ENCODE measurements at regions not wholly inside any gene's neighbourhood (a gene's known extent, or its start where the extent isn't known, plus 50 kb on each side); places are given as distances from the start of the nearest gene placed in this dataset.

GRCh38 chr10:29160150-29160617 lies 128.7 kb upstream of the LYZL1 start:
- H3K4me1 ChIP-seq (ENCODE audit: control insufficient read depth in 1 of 2, low read depth in 2 of 2), result peaks cover 0 to 8% of the 10 kb centered on the region in 2 donors
- no peaks in the 10 kb centered on the region for H3K36me3 ChIP-seq
- H3K9me3 ChIP-seq, result no peaks in the 10 kb centered on the region
- H3K27ac ChIP-seq, result no peak overlapping the region
- DNase-seq (ENCODE audit: low spot score) (no peak), ATAC-seq (ENCODE audit: insufficient number of reproducible peaks, low FRiP score, low read depth) (no peak)
- no peak overlapping the region for H3K4me3 ChIP-seq
- H3K27me3 ChIP-seq (replicated peaks; ENCODE audit: insufficient read depth), result no peaks in the 10 kb centered on the region
- TF ChIP-seq CTCF (IDR thresholded peaks at IDR 0.05), result no peak

GRCh38 chr10:29163746-29164145 lies 125.1 kb upstream of the LYZL1 start:
- Histone ChIP-seq H3K4me1 (ENCODE audit: control insufficient read depth in 1 of 2, low read depth in 2 of 2) (peaks cover 0 to 2% of the 10 kb centered on the region in 2 donors), H3K4me3 (no peak overlapping the region), H3K36me3 (no peaks in the 10 kb centered on the region), H3K27ac (no peak overlapping the region), H3K9me3 (no peaks in the 10 kb centered on the region), H3K27me3 (replicated peaks; ENCODE audit: insufficient read depth) (no peaks in the 10 kb centered on the region)
- ATAC-seq (ENCODE audit: insufficient number of reproducible peaks, low FRiP score, low read depth) (no peak), DNase-seq (ENCODE audit: low spot score) (no peak)
- no peak for TF ChIP-seq CTCF (IDR thresholded peaks at IDR 0.05)

GRCh38 chr10:29166713-29167112 lies 122.2 kb upstream of the LYZL1 start:
- Histone ChIP-seq H3K4me3 (no peak overlapping the region), H3K9me3 (peaks cover 8% of the 10 kb centered on the region), H3K36me3 (no peaks in the 10 kb centered on the region), H3K27ac (no peak overlapping the region), H3K4me1 (ENCODE audit: control insufficient read depth in 1 of 2, low read depth in 2 of 2) (no peaks in the 10 kb centered on the region), H3K27me3 (replicated peaks; ENCODE audit: insufficient read depth) (no peaks in the 10 kb centered on the region)
- no peak for TF ChIP-seq CTCF (IDR thresholded peaks at IDR 0.05)
- ATAC-seq (ENCODE audit: insufficient number of reproducible peaks, low FRiP score, low read depth) (no peak), DNase-seq (ENCODE audit: low spot score) (no peak)

GRCh38 chr10:29169021-29169420 lies 119.8 kb upstream of the LYZL1 start:
- DNase-seq (ENCODE audit: low spot score) (no peak), ATAC-seq (ENCODE audit: insufficient number of reproducible peaks, low FRiP score, low read depth) (no peak)
- Histone ChIP-seq H3K36me3 (no peaks in the 10 kb centered on the region), H3K27ac (no peak overlapping the region), H3K9me3 (peaks cover 8% of the 10 kb centered on the region), H3K4me1 (ENCODE audit: control insufficient read depth in 1 of 2, low read depth in 2 of 2) (no peaks in the 10 kb centered on the region), H3K4me3 (no peak overlapping the region), H3K27me3 (replicated peaks; ENCODE audit: insufficient read depth) (no peaks in the 10 kb centered on the region)
- TF ChIP-seq CTCF (IDR thresholded peaks at IDR 0.05), result no peak

- no peaks in the 10 kb centered on the region for H3K4me1 ChIP-seq (ENCODE audit: control insufficient read depth in 1 of 2, low read depth in 2 of 2)
- H3K4me3 ChIP-seq, result no peak overlapping the region
- TF ChIP-seq CTCF (IDR thresholded peaks at IDR 0.05), result no peak
- no peaks in the 10 kb centered on the region for H3K27me3 ChIP-seq (replicated peaks; ENCODE audit: insufficient read depth)
- DNase-seq (ENCODE audit: low spot score) (no peak), ATAC-seq (ENCODE audit: insufficient number of reproducible peaks, low FRiP score, low read depth) (no peak)
- peaks cover 8% of the 10 kb centered on the region for H3K9me3 ChIP-seq
- H3K27ac ChIP-seq, result no peak overlapping the region
- H3K36me3 ChIP-seq, result no peaks in the 10 kb centered on the region
Measured at GRCh38 chr10:29171717-29172116, 117.2 kb upstream of the LYZL1 start.

All from thoracic aorta (tissue), 2 donors.